ENCODE measurements at regions not wholly inside any gene's neighbourhood (a gene's known extent, or its start where the extent isn't known, plus 50 kb on each side); places are given as distances from the start of the nearest gene placed in this dataset.

- no peak for DNase-seq (ENCODE audit: extremely low spot score)
- Histone ChIP-seq H3K27me3 (no peaks in the 10 kb centered on the region), H3K9me3 (peaks cover 0 to 10% (median 5%) of the 10 kb centered on the region in 4 donors), H3K4me1 (no peaks in the 10 kb centered on the region), H3K4me3 (no peak overlapping the region), H3K27ac (replicated peaks in 1 of 4) (no peak overlapping the region), H3K36me3 (no peaks in the 10 kb centered on the region)
- TF ChIP-seq POLR2A (IDR thresholded peaks at IDR 0.05; ENCODE audit: low read depth) (no peak), EP300 (IDR thresholded peaks at IDR 0.05) (no peak), CTCF (IDR thresholded peaks at IDR 0.05) (no peak), POLR2AphosphoS5 (IDR thresholded peaks at IDR 0.05) (no peak)
- intact Hi-C loops (cut with DNase I): no loop called here
- 72% methylated on average over 1 of the region's 1 CpG for WGBS
Observed at GRCh38 chr4:35556387-35556786, 687.9 kb downstream of the ARAP2 start.

DNA sequence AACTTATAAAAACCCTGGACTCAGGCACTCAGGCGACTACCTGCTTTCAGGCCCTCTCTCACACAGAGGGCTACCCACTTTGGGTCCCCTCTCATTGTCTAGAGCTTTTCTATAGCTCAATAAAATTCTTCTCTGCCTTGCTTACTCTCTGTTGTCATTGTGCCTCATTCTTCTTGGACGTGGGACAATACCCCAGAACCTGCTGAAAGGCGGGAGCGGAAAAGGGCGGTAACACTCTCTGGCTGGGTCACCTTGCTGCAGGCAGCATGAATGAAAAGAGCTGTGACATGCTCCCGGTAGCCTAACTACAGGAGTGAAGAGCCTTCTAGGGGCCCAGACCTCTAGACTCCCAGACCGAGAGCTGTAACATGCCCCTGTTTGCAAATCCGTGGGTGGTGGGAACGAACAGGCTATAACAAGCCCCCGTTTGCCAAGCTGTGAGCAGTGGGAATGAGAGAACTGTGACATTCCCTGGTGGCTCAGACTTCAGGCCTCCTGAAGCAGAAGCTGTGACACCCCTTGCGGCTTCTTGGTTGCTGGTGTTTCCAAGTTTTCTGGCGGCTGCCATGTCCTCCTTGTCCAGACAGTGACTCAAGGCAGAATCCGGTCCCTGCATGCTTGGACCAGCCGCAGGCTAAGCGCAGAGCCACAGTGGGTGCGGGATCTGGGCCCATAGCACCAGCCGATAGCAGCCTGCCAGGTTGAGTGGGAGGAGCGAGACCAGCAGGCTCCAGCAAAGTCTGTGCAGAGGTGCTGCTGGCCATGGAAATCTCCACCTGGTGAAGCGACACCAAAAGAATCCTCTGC lies 684.6 kb downstream of the ARAP2 start:
- H3K4me3 ChIP-seq: no peak overlapping the region
- no peaks in the 10 kb centered on the region for H3K27me3 ChIP-seq
- intact Hi-C loops (cut with DNase I): no loop called here
- peaks cover 0 to 10% (median 5%) of the 10 kb centered on the region in 4 donors for H3K9me3 ChIP-seq
- H3K27ac ChIP-seq (replicated peaks in 1 of 4): no peak overlapping the region
- no peaks in the 10 kb centered on the region for H3K36me3 ChIP-seq
- no peak for TF ChIP-seq CTCF (IDR thresholded peaks at IDR 0.05)
- TF ChIP-seq POLR2AphosphoS5 (IDR thresholded peaks at IDR 0.05): no peak
- TF ChIP-seq POLR2A (IDR thresholded peaks at IDR 0.05; ENCODE audit: low read depth): no peak
- TF ChIP-seq EP300 (IDR thresholded peaks at IDR 0.05): no peak
- DNase-seq (ENCODE audit: extremely low spot score): no peak
- no peaks in the 10 kb centered on the region for H3K4me1 ChIP-seq
- 94% methylated on average over 18 of the region's 19 CpGs for WGBS

GRCh38 chr4:35562861-35563260 lies 681.5 kb downstream of the ARAP2 start:
- no peaks in the 10 kb centered on the region for H3K4me1 ChIP-seq
- WGBS: 28% methylated on average over 2 of the region's 2 CpGs

GRCh38 chr4:35565640-35566039 lies 678.7 kb downstream of the ARAP2 start:
- no peaks in the 10 kb centered on the region for H3K36me3 ChIP-seq
- H3K4me3 ChIP-seq: no peak overlapping the region
- intact Hi-C loops (cut with DNase I): no loop called here
- no peaks in the 10 kb centered on the region for H3K27me3 ChIP-seq
- DNase-seq (ENCODE audit: extremely low spot score): no peak
- WGBS: 80% methylated on average over 3 of the region's 3 CpGs
- no peaks in the 10 kb centered on the region for H3K4me1 ChIP-seq
- no peak overlapping the region for H3K27ac ChIP-seq (replicated peaks in 1 of 4)
- TF ChIP-seq POLR2A (IDR thresholded peaks at IDR 0.05; ENCODE audit: low read depth): no peak
- no peak for TF ChIP-seq EP300 (IDR thresholded peaks at IDR 0.05)
- H3K9me3 ChIP-seq: no peaks in the 10 kb centered on the region

More at GRCh38 chr4:35562861-35563260, 681.5 kb downstream of the ARAP2 start:
- TF ChIP-seq EP300 (IDR thresholded peaks at IDR 0.05): no peak
- no peak for TF ChIP-seq CTCF (IDR thresholded peaks at IDR 0.05)
- TF ChIP-seq POLR2A (IDR thresholded peaks at IDR 0.05; ENCODE audit: low read depth): no peak
- no peak for TF ChIP-seq POLR2AphosphoS5 (IDR thresholded peaks at IDR 0.05)
- Histone ChIP-seq H3K27ac (replicated peaks in 1 of 4) (no peak overlapping the region), H3K4me3 (no peak overlapping the region), H3K27me3 (no peaks in the 10 kb centered on the region), H3K9me3 (peaks cover 0 to 10% (median 5%) of the 10 kb centered on the region in 4 donors), H3K36me3 (no peaks in the 10 kb centered on the region)
- DNase-seq (ENCODE audit: extremely low spot score): no peak
- intact Hi-C loops (cut with DNase I): no loop called here

- intact Hi-C loops (cut with DNase I): no loop called here
Observed at GRCh38 chr4:35591035-35591434, 653.3 kb downstream of the ARAP2 start.

More at GRCh38 chr4:35591035-35591434, 653.3 kb downstream of the ARAP2 start:
- H3K27ac ChIP-seq (replicated peaks in 1 of 4): no peak overlapping the region
- no peaks in the 10 kb centered on the region for H3K9me3 ChIP-seq
- H3K4me1 ChIP-seq: no peaks in the 10 kb centered on the region
- no peaks in the 10 kb centered on the region for H3K27me3 ChIP-seq
- TF ChIP-seq POLR2AphosphoS5 (IDR thresholded peaks at IDR 0.05) (no peak), CTCF (IDR thresholded peaks at IDR 0.05) (no peak), EP300 (IDR thresholded peaks at IDR 0.05) (no peak), POLR2A (IDR thresholded peaks at IDR 0.05; ENCODE audit: low read depth) (no peak)
- DNase-seq (ENCODE audit: extremely low spot score): no peak
- no peaks in the 10 kb centered on the region for H3K36me3 ChIP-seq
- no peak overlapping the region for H3K4me3 ChIP-seq
